Limb (tissue), 2 donors: ENCODE measurements at regions not wholly inside any gene's neighbourhood (a gene's known extent, or its start where the extent isn't known, plus 50 kb on each side); places are given as distances from the start of the nearest gene placed in this dataset.
"Not testable (repeated sequence)": the region's sequence is repeated elsewhere in the genome, so short reads cannot be mapped to it uniquely, and the experiment has no call there.

Experiments used
- DNase-seq, 2 donors: peaks; one replicate each; pipeline ENCODE4 v3.0.0-alpha.2; 2016; ENCODE audit errors: extremely low spot score in 2 of 2

DNA sequence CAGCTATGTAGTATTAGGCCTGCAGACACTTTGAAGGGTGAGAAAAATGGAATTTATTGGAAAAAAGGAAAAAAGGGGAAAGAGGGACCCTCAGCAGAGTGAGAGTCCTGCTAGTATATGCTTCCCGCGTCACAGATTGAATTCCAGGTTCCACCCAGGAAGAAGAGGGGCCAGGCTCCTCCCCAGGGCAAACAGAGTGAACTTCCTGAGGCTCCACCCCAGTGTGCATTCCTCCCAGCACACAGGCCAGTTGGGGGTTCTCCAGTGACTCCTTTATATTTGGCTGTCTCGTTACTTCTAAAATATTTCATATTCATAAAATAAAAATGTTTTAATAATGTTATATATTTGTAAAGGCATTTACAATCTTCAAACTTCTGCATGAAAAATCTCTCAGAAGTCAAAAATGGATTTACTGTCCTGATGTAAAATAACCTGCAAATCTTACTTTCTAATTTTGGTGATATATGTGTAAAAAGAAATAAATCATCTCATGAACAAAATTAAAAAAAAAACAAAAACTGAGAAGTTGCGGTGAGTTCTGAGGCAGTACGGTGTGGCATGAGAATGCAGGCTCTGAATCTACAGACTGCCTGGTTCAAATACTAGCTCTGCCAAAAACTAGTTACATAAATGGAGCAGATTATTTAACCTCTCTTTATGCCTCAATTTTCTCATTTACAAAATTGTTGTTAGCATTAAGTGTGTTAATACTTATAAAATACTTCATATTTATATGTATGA lies 175.8 kb upstream of the P2RY1 start:
- DNase-seq: no peak

- no peak for DNase-seq
Measured at GRCh38 chr3:152662157-152662556, 172.8 kb upstream of the P2RY1 start.

DNA sequence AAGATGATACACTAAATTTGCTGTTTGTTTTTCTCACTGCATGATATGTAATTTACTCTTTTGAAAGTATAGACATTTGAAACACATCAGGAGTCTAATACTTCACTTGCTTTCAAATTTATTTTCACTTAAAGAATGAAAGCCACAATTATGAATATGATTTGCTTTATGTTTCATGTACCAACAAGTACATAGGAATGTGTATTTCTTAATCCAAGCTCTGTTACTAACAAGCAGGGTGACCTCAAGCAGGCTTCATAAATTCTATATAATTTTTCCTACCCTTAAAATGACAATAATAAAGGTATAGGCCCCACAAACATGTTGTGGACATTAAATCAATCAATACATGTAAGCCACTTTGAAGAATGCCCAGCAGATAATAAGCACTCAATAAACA lies 170.2 kb upstream of the P2RY1 start:
- no peak for DNase-seq

DNA sequence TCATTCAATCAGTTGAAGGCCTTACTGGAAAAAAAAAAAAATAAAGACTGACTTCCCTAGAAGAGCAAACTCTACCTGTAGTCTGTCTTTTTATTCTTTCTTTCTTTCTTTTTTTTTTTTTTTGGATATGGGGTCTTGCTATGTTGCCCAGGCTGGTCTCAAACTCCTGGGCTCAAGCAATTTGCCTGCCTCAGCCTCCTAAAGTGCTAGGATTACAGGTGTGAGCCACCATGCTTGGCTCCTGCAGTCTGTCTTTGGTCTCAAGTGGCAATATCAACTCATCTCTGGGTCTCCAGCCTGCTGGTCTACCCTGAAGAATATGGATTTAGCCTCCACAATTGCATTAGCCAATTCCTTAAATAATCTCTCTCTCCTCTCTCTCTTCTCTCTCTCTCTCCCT lies 167.7 kb upstream of the P2RY1 start:
- DNase-seq: no peak

DNA sequence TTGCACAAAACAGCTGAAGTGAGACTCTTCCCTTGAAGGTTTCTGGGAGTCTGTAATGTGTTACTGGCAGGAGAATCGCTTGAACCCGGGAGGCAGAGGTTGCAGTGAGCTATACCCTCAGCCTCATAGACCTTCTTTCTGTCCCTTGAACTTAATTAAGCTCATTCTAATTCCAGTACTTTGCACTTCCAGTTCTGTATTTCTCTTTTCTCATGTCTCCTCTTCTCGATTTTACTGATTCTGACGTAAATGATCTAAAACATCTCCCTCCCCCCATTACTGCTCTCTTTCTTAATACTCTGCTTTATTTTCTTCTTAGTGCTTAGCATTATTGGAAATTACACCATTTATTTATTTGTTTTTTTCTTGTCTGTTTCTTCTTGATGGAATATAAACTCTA lies 165.4 kb upstream of the P2RY1 start:
- no peak for DNase-seq

GRCh38 chr3:152671446-152672319 lies 163.2 kb upstream of the P2RY1 start:
- no peak for DNase-seq

GRCh38 chr3:152672320-152672649 lies 162.6 kb upstream of the P2RY1 start:
- DNase-seq: no peak

GRCh38 chr3:152676810-152677379 lies 158.0 kb upstream of the P2RY1 start:
- no peak for DNase-seq

GRCh38 chr3:152677491-152677890 lies 157.4 kb upstream of the P2RY1 start:
- DNase-seq: no peak

DNA sequence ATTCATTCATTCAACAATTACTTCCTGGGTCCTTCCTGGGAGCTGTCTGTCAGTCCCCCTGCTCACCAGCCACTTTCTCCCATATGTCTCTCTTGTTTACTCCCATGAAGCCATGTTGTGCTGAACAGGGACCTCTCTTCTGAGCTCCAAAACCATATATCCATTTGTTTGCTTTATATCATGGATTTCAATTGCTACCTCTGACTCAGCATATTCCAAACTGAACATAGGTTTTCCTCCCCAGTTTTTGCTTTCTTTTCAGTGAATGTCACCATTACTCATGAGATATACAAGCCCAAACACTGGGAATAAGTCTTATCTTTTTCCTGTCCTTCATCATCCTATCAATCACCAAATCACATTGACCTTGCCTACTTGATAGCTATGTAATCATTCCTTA lies 152.5 kb upstream of the P2RY1 start:
- DNase-seq: no peak

DNA sequence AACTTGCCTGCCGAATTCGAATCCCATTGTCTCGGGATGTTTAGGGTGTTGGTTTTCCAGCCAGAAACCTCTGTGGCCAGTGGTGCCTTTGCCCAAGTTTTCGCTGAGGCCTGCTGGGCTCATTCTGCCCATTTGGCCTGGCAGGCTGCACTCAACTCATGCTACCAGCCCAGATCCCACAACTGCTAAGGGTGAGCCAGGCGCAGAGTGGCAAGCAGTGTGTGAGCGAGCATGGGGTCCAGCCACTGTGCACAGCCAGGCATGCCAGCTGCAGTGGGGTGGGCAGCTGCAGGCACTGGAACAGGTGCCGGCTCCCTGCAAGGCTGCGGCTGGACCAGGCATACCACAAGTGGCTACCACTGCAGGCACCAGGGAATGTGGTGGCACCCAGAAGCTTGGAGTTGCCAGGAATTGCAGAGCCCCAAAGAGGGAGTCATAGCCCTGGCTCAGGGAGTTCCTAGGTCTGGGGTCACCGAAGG lies 151.4 kb upstream of the P2RY1 start:
- DNase-seq: no peak

DNA sequence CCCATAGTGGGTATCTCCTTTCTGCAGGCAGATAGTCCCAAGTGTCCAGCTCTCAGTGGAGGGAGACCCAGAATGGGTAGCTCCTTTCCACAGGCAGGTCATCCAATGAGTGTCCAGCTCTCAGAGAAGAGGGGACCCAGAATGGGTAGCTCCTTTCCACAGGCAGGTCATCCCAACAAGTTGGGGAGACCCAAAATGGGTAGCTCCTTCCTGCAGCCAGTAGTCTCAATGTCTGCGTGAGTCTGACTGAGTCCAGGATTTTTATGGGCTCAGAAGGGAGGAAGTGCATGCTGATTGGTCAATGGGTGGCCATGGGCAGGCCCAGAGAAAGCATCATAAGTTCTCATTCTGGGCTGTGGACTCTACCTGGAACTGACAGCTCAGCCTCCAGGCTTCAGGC lies 150.7 kb upstream of the P2RY1 start:
- no peak for DNase-seq

- DNase-seq: no peak
Measured at GRCh38 chr3:152688313-152688712, 146.6 kb upstream of the P2RY1 start.

- DNase-seq: not testable (repeated sequence)
Measured at GRCh38 chr3:152692326-152692725, 142.6 kb upstream of the P2RY1 start.

- not testable (repeated sequence) for DNase-seq
Measured at GRCh38 chr3:152693521-152694250, 141.2 kb upstream of the P2RY1 start.

DNA sequence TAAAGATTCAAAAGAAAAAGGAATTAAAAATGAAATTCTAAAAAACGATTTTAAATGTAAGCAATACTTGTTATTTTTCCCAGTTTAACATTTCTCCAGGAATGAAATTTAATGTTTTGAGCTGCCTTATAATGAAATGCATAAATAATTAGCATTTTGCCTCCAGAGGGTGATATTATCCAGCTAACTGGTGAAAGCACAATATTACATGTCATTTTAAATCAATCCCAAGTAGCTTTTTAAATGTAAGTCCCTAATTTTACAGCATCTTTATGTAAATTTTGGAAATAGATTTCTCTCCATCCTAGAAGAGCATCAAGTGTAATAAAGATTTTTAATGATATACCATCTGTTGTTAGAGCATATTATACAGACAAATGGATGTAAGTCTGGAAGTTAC lies 139.1 kb upstream of the P2RY1 start:
- DNase-seq: no peak

DNA sequence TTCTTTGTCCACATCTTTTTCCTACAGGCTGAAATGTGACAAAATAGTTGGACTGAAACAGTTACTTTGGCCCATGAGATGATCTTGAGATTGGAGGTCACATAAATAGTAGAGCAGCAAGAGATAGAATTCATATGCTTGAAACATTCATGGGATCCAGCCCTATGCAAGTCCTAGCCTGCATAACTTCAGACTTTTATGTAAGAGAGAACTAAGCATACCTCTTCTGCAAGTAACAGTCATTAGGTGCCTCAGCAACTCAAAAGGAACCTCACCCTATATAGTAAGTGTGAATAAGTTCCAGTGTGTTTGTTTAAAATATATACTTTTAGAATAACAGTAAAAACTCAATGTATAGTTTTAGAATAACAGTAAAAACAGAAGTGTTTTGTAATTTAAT lies 138.0 kb upstream of the P2RY1 start:
- DNase-seq: no peak

DNA sequence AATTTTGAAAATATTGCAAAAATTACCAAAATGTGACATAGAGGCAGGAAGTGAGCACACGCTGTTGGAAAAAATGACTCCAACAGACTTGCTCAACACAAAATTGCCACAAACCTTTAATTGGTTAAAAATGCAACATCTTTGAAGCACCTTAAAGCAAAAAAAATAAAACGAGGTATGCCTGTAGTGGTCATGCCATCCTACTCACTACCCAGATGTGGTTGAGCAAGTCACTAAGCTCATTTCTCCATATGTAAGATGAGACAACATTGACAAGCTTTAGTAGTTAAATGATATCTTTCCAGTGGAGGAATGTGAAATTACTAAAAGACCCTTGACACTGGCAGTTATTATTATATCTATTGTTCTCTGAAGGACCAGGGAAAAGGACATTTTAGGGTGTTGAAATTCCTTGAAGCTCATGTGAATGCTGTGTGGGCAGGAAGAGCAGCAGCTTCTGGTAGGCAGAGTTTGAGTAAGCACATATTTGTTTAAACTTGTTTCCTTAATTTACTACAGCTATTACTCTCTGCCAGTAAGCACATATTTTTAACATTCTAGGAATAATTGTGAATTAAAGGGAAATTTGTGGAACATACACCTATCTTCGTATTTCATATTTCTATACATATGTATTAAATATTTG lies 131.6 kb upstream of the P2RY1 start:
- no peak for DNase-seq

GRCh38 chr3:152706991-152707713 lies 127.8 kb upstream of the P2RY1 start:
- no peak for DNase-seq

- no peak for DNase-seq
Measured at GRCh38 chr3:152709659-152710058, 125.3 kb upstream of the P2RY1 start.

- DNase-seq: no peak
Measured at GRCh38 chr3:152710549-152710948, 124.4 kb upstream of the P2RY1 start.
